Heart right ventricle (tissue), 16 donors: ENCODE measurements at regions not wholly inside any gene's neighbourhood (a gene's known extent, or its start where the extent isn't known, plus 50 kb on each side); places are given as distances from the start of the nearest gene placed in this dataset.

ENCODE experiments used
- ATAC-seq, 8 donors: fragments of 200-7000 bp; cut with Tn5 transposase; one replicate each; pipeline ENCODE4 v1.9.1; 2020; ENCODE audit warnings: mild to moderate bottlenecking in 8 of 8, moderate library complexity in 8 of 8, moderate number of reproducible peaks in 1 of 8
- DNase-seq, 2 donors: peaks; one replicate each; pipeline ENCODE4 v3.0.0-alpha.2; 2020
- H3K27ac ChIP-seq, 10 donors: fragments of 200-600 bp; sonication (generic) in 2 of 10; one replicate each; pipeline versions ENCODE4 v1.5.0 to v1.8.0; 2020 to 2022; ENCODE audit warnings: mild to moderate bottlenecking in 3 of 10
- H3K27me3 ChIP-seq, 7 donors: fragments of 200-600 bp; one replicate each; pipeline ENCODE4 v1.8.0; 2021 to 2022; ENCODE audit warnings: mild to moderate bottlenecking in 2 of 7
- H3K36me3 ChIP-seq, 9 donors: fragments of 200-600 bp; sonication (generic) in 1 of 9; one replicate each; pipeline versions ENCODE4 v1.5.0 to v1.8.0; 2020 to 2022; ENCODE audit warnings: mild to moderate bottlenecking in 2 of 9
- H3K4me1 ChIP-seq, 9 donors: fragments of 200-600 bp; sonication (generic) in 1 of 9; one replicate each; pipeline versions ENCODE4 v1.5.0 to v1.8.0; 2020 to 2022; ENCODE audit warnings: mild to moderate bottlenecking in 4 of 9
- H3K4me3 ChIP-seq, 10 donors: fragments of 200-600 bp; sonication (generic) in 2 of 10; one replicate each; pipeline versions ENCODE4 v1.5.0 to v1.8.0; 2020 to 2022; ENCODE audit warnings: mild to moderate bottlenecking in 7 of 10, moderate library complexity in 2 of 10
- H3K9me3 ChIP-seq, 11 donors: fragments of 200-600 bp in 10 of 11; sonication (generic) in 2 of 11; one replicate each; pipeline versions ENCODE4 v1.5.0 to v1.8.0; 2013 to 2022; ENCODE audit warnings: mild to moderate bottlenecking in 2 of 11, control low read depth in 1 of 11, moderate library complexity in 1 of 11
- CTCF ChIP-seq, 9 donors: fragments of 200-600 bp; sonication (generic) in 2 of 9; IDR thresholded peaks; one replicate each; pipeline versions ENCODE4 v1.5.0 to v1.8.0; 2021 to 2022; ENCODE audit warnings: antibody characterized with exemption in 9 of 9, mild to moderate bottlenecking in 5 of 9, moderate library complexity in 1 of 9
- WGBS, 2 donors: extraction: QIAGEN DNeasy Blood & Tissue Kit; methylation state at CpG; one replicate each; pipeline ENCODE4 v1.1.7; 2013; ENCODE audit warnings: inconsistent platforms in 1 of 2; 5-methylcytosine and 5-hydroxymethylcytosine counted together
- intact Hi-C, 10 donors: fragments of 100-400 bp; cut with DNase I; formaldehyde crosslinking; loops; one replicate each; pipeline versions ENCODE4 v1.11.1 to v1.14.2; 2022
- donor health status: Arrhythmogenic right ventricular cardiomyopathy.
- donor health status: ischemic (EF 13 %, LVEDD 7.1; RV severe dilation, severe dysfunction).
- donor health status: healthy with polysubstance abuse.
- donor health status: DM: no; HTN: yes; CAD: no.
- donor health status: DM: no; HTN: no; CAD: no.
- donor health status: ischemic (EF 25% LVEDD 6.9; RV normal size, moderate dysfunction).
- donor health status: ischemic (EF 25% LVEDD 5.7; RV mildly dilated, moderate dysfunction).
- donor health status: healthy.
- donor health status: DM: yes; HTN: yes; CAD: no.
- donor health status: Ischemic cardiomyopathy.
- donor health status: ischemic (EF 35%, LVEDD 5.7; RV mildly dilated, moderate dysfunction).
- donor health status: nonischemic (EF 11% LVEDD 7.7; RV severe dilation, severe dysfunction).
- donor health status: DM: yes; HTN: yes; CAD: no.
- donor health status: PGD.
- donor health status: ischemic (EF 29% LVEDD 5.4; RV normal size, mild dysfunction).
- donor health status: nonischemic (EF 23%, LVEDD 6.1; RV moderate dilation, normal function).

- DNase-seq: no peak
- no peaks in the 10 kb centered on the region for H3K9me3 ChIP-seq
- no peak overlapping the region for H3K4me3 ChIP-seq
- no peak overlapping the region for H3K27ac ChIP-seq
- H3K36me3 ChIP-seq: no peaks in the 10 kb centered on the region
- WGBS, 2 donors: 97 to 98% methylated on average over 4 of the region's 4 CpGs
- intact Hi-C loops: no loop called here
- no peaks in the 10 kb centered on the region for H3K27me3 ChIP-seq
- TF ChIP-seq CTCF (IDR thresholded peaks at IDR 0.05): no peak
- H3K4me1 ChIP-seq: peaks cover 0 to 27% (median 9%) of the 10 kb centered on the region in 9 donors
- no peak for ATAC-seq
Observed at GRCh38 chr7:18425227-18425626, 70.3 kb upstream of the HDAC9 start.

DNA sequence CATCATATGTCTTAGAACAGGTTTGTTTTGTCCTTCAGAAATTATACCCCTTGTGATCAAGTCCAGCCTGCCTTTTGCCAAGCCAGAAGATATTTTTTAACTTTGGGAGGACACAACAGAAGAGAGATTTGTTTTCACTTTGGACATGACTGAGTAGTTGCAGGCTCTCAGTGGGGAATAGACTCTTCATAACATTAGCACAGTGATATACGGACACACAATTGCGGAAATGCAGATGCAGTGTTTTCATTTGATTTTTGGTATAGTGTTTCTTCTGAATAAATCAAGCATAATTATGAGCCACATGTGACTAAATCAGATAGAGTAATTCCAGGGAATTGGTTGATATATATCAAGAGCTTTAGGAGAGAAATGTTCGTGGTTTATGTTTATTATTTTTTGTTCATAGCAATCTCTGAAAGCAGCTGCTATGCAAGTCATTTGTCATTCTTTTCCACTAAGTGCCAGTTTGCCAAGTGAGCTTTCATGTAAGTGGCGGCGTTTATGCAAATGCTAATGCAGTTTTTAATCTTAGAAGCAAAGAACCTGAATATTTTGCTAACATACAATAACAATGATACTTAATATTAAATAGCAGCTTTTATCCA lies 69.6 kb upstream of the HDAC9 start:
- ATAC-seq: no peak
- H3K4me1 ChIP-seq: peaks cover 0 to 25% (median 9%) of the 10 kb centered on the region in 9 donors
- H3K27ac ChIP-seq: no peak overlapping the region
- no peak for DNase-seq
- H3K27me3 ChIP-seq: no peaks in the 10 kb centered on the region
- TF ChIP-seq CTCF (IDR thresholded peaks at IDR 0.05): no peak
- no peaks in the 10 kb centered on the region for H3K9me3 ChIP-seq
- no peak overlapping the region for H3K4me3 ChIP-seq
- WGBS, 2 donors: 81 to 84% methylated on average over 5 of the region's 5 CpGs
- no peaks in the 10 kb centered on the region for H3K36me3 ChIP-seq
- intact Hi-C loops: no loop called here

DNA sequence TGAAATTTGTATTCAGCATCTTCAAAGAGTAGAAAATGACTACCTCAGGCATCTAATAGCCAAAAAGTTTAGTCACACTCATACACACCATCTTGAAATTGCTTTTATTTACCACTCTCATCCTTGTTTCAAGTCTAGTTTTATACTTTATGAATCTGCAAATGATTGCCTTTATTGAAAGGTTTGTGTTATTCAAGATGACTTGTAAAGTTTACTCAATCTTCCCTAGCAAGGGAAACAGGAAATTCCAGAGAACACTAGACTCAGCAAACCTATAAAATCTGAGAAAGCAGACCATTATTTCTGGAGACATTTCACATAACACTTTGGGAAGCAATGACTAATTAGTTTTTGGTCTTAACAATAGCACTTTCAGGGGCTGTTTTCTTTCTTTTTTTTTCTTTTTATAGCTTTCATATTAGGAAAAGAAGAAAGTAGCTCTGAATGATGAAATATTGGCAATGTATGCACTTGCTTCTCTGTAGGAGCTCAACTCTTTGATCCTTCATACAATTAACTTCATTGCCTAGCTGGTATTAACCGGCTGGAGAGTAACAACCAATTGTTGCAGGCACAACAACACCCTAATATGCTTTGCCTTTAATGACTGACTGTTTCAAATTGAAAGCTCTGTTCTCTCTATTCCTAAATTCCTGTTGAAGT lies 68.9 kb upstream of the HDAC9 start:
- Histone ChIP-seq H3K9me3 (no peaks in the 10 kb centered on the region), H3K36me3 (no peaks in the 10 kb centered on the region), H3K4me3 (no peak overlapping the region), H3K27me3 (no peaks in the 10 kb centered on the region), H3K4me1 (peaks cover 0 to 18% (median 7%) of the 10 kb centered on the region in 9 donors), H3K27ac (no peak overlapping the region)
- intact Hi-C loops: no loop called here
- WGBS, 2 donors: 72 to 81% methylated on average over 1 of the region's 1 CpG
- ATAC-seq (no peak), DNase-seq (no peak)
- no peak for TF ChIP-seq CTCF (IDR thresholded peaks at IDR 0.05)

DNA sequence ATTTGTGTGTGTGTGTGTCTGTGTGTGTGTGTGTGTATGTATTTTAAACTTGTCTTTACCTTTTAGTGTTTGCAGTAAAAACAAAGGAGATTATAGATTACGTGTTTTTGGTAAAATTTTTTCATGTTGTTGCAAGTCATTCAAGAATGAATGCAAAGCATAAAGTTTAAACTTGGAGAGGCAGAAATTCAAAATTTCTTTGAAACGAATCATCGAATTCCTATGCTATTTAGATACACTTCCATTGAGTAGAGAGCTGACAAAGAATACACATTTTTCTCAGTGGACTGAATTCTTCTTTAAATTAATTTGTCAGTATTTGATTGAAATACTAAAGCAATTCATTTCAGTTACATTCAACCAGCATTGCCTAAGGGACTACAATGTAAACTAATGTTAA lies 66.0 kb upstream of the HDAC9 start:
- 89 to 93% methylated on average over 3 of the region's 3 CpGs for WGBS, 2 donors
- ATAC-seq: no peak
- no peak overlapping the region for H3K27ac ChIP-seq
- no peaks in the 10 kb centered on the region for H3K9me3 ChIP-seq
- intact Hi-C loops: no loop called here
- no peak for TF ChIP-seq CTCF (IDR thresholded peaks at IDR 0.05)
- H3K4me1 ChIP-seq: peaks cover 0 to 11% (median 0%) of the 10 kb centered on the region in 9 donors
- H3K27me3 ChIP-seq: no peaks in the 10 kb centered on the region
- H3K4me3 ChIP-seq: no peak overlapping the region
- H3K36me3 ChIP-seq: no peaks in the 10 kb centered on the region
- no peak for DNase-seq
